NCI-H526 (cell line): ENCODE measurements at regions not wholly inside any gene's neighbourhood (a gene's known extent, or its start where the extent isn't known, plus 50 kb on each side); places are given as distances from the start of the nearest gene placed in this dataset.

Source experiments
- DNase-seq, 2 experiments: peaks; one replicate each; lab custom pipeline; 2025; lab: John Stamatoyannopoulos, UW

DNA sequence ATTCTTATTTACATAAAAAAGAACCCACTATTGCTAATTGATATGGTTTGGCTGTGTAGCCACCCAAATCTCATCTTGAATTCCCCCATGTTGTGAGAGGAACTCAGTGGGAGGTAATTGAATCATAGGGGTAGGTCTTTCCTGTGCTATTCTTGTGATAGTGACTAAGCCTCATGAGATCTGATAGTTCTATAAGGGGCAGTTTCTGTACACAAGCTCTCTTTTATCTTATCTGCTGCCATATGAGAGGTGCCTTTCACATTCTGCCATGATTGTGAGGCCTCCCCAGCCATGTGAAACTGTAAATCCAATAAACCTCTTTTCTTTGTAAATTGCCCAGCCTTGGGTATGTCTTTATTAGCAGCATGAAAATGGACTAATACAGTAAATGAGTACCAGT, 58.2 kb upstream of the PRR16 start:
- no peak for DNase-seq

GRCh38 chr5:120413686-120414085, 50.4 kb upstream of the PRR16 start:
- no peak for DNase-seq
